ENCODE measurements at regions not wholly inside any gene's neighbourhood (a gene's known extent, or its start where the extent isn't known, plus 50 kb on each side); places are given as distances from the start of the nearest gene placed in this dataset.

DNA sequence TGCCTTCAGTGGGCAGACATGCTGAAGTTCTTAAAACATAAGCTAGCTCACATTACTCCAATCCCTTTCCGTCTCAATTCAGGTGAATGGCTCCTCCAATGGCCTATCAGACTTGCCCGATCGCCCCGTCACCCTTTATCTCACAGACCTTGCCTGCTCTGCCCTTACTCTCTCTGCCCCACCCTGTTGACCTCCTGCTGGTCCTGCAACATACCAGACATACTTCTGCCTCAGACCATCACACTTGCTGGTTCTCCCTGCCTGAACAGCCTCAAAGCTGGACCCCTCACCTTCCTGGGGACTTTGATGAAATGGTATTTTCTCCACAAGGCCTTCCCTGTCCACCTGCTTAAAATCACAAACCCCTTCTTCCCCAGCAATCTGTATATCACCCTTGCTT lies 340.1 kb upstream of the NR3C2 start:
- TF ChIP-seq, protein P1, sequence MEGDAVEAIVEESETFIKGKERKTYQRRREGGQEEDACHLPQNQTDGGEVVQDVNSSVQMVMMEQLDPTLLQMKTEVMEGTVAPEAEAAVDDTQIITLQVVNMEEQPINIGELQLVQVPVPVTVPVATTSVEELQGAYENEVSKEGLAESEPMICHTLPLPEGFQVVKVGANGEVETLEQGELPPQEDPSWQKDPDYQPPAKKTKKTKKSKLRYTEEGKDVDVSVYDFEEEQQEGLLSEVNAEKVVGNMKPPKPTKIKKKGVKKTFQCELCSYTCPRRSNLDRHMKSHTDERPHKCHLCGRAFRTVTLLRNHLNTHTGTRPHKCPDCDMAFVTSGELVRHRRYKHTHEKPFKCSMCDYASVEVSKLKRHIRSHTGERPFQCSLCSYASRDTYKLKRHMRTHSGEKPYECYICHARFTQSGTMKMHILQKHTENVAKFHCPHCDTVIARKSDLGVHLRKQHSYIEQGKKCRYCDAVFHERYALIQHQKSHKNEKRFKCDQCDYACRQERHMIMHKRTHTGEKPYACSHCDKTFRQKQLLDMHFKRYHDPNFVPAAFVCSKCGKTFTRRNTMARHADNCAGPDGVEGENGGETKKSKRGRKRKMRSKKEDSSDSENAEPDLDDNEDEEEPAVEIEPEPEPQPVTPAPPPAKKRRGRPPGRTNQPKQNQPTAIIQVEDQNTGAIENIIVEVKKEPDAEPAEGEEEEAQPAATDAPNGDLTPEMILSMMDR (IDR thresholded peaks at IDR 0.05), result no peak
- no peak overlapping the region for H3K27ac Mint-ChIP-seq (ENCODE audit: unreplicated experiment)
- H3K36me3 Mint-ChIP-seq (ENCODE audit: unreplicated experiment), result no peaks in the 10 kb centered on the region

DNA sequence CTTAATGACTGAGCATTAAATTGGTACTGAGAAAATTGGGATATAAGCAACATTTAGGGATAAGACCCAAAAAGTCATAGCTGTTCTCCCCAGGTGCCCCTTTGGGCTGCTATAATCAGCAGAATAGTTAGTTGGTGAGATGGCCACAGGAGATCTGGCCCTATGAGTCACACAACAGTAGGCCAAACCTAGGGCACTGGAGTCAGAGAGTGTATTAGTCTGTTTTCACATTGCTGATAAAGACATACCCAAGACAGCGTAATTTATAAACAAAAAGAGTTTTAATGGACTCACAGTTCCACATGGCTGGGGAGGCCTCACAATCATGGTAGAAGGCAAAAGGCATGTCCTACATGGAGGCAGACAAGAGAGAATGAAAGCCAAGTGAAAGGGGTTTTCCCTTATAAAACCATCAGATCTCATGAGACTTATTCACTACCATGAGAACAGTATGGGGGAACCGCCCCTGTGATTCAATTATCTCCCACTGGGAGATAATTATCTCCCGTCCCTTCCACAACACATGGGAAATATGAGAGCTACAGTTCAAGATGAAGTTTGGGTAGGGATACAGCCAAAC lies 338.3 kb upstream of the NR3C2 start:
- Mint-ChIP-seq H3K27me3 (ENCODE audit: unreplicated experiment) (no peaks in the 10 kb centered on the region), H3K9me3 (ENCODE audit: unreplicated experiment) (peaks cover 8% of the 10 kb centered on the region), H3K36me3 (ENCODE audit: unreplicated experiment) (no peaks in the 10 kb centered on the region), H3K4me3 (ENCODE audit: unreplicated experiment) (no peak overlapping the region), H3K4me1 (ENCODE audit: unreplicated experiment) (no peaks in the 10 kb centered on the region), H3K27ac (ENCODE audit: unreplicated experiment) (no peak overlapping the region)
- DNase-seq (ENCODE audit: extremely low spot score, unreplicated experiment), result no peak
- TF ChIP-seq, protein P1 (IDR thresholded peaks at IDR 0.05), result no peak

More for the DNA sequence above, 340.1 kb upstream of the NR3C2 start:
- Mint-ChIP-seq H3K27me3 (ENCODE audit: unreplicated experiment) (no peaks in the 10 kb centered on the region), H3K9me3 (ENCODE audit: unreplicated experiment) (peaks cover 8% of the 10 kb centered on the region), H3K4me1 (ENCODE audit: unreplicated experiment) (no peaks in the 10 kb centered on the region), H3K4me3 (ENCODE audit: unreplicated experiment) (no peak overlapping the region)
- DNase-seq (ENCODE audit: extremely low spot score, unreplicated experiment), result no peak

DNA sequence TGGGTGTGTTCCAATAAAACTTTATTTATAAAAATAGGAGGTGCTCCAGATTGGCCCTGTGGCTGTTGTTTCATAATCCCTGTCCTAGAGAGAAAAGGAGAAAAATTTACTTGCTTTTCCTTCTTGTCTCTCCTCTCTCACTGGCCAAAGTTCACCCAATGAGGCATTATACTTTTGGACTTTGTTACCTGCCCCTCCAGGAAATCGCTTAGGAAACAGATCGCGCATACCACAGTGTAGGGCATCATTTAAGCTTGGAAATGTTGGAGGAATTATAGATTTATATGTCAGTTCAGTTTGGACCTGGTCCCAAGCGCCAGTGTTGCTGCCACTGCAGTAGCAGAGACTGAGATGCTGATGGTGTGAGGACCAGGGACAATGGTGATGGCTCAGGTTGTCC lies 337.6 kb upstream of the NR3C2 start:
- Mint-ChIP-seq H3K36me3 (ENCODE audit: unreplicated experiment) (no peaks in the 10 kb centered on the region), H3K27me3 (ENCODE audit: unreplicated experiment) (no peaks in the 10 kb centered on the region), H3K4me1 (ENCODE audit: unreplicated experiment) (no peaks in the 10 kb centered on the region), H3K27ac (ENCODE audit: unreplicated experiment) (no peak overlapping the region), H3K4me3 (ENCODE audit: unreplicated experiment) (no peak overlapping the region), H3K9me3 (ENCODE audit: unreplicated experiment) (peaks cover 8% of the 10 kb centered on the region)
- TF ChIP-seq, protein P1 (IDR thresholded peaks at IDR 0.05), result no peak
- no peak for DNase-seq (ENCODE audit: extremely low spot score, unreplicated experiment)

DNA sequence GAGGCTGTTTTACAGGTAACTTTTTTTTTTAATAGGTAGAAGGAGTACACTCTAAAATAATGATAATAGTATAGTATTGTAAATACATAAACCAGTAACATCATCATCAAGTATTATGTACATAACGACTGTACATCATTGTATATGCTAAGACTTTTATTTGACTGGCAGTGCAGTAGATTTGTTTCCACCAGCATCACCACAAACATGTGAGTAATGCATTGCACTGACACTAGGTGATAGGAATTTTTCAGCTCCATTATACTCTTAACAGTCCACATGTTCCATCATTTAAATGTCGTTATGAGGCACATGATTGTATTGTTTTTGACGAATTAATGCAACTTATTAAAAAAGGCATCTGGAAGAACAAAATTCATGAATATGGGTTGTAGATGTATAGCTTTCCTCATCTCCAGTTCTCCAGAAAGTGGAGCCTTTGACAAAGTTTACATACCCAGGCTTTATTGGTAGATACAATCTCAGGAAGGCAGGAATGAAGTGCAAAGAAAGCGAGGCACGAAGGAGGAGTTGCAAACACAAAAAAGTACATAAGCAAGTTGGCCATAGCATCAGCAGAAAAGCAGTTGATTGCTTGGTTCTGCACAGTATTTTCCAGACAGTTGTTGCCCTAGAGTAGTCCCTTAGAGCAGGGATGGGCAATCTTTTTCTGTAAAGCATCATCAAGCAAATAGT lies 336.9 kb upstream of the NR3C2 start:
- peaks cover 8% of the 10 kb centered on the region for H3K9me3 Mint-ChIP-seq (ENCODE audit: unreplicated experiment)
- H3K27ac Mint-ChIP-seq (ENCODE audit: unreplicated experiment), result no peak overlapping the region
- H3K27me3 Mint-ChIP-seq (ENCODE audit: unreplicated experiment), result no peaks in the 10 kb centered on the region
- H3K4me3 Mint-ChIP-seq (ENCODE audit: unreplicated experiment), result no peak overlapping the region
- no peak for DNase-seq (ENCODE audit: extremely low spot score, unreplicated experiment)
- no peaks in the 10 kb centered on the region for H3K4me1 Mint-ChIP-seq (ENCODE audit: unreplicated experiment)
- H3K36me3 Mint-ChIP-seq (ENCODE audit: unreplicated experiment), result no peaks in the 10 kb centered on the region
- TF ChIP-seq, protein P1 (IDR thresholded peaks at IDR 0.05), result no peak

DNA sequence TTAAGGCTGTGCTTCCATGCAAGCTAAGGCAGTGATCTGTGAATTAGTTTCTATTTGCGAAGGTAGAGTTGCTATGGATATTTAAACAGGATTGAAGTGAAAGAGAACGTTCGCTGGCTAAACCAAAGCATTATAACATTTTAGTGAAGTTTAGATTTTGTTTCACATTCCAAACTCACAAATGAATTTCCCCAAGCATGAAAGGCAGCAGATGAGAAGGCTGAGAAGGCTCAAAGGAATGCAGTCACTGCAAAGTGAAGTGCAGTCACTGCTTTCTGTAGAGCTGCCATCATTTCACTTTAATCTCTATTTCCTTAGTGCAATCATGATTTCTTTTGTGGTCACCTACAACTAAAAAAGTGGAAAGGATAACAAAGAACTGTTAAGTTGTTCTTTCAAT lies 334.7 kb upstream of the NR3C2 start:
- Mint-ChIP-seq H3K9me3 (ENCODE audit: unreplicated experiment) (peaks cover 9% of the 10 kb centered on the region), H3K4me3 (ENCODE audit: unreplicated experiment) (no peak overlapping the region), H3K4me1 (ENCODE audit: unreplicated experiment) (no peaks in the 10 kb centered on the region), H3K36me3 (ENCODE audit: unreplicated experiment) (no peaks in the 10 kb centered on the region), H3K27ac (ENCODE audit: unreplicated experiment) (no peak overlapping the region), H3K27me3 (ENCODE audit: unreplicated experiment) (no peaks in the 10 kb centered on the region)
- TF ChIP-seq, protein P1 (IDR thresholded peaks at IDR 0.05), result no peak
- no peak for DNase-seq (ENCODE audit: extremely low spot score, unreplicated experiment)

Measured in osteocyte (in vitro differentiated cells).